ENCODE measurements at regions not wholly inside any gene's neighbourhood (a gene's known extent, or its start where the extent isn't known, plus 50 kb on each side); places are given as distances from the start of the nearest gene placed in this dataset.
A peak's percentile ranks its signal among the peaks of the same experiment; 100 is the strongest.

DNA sequence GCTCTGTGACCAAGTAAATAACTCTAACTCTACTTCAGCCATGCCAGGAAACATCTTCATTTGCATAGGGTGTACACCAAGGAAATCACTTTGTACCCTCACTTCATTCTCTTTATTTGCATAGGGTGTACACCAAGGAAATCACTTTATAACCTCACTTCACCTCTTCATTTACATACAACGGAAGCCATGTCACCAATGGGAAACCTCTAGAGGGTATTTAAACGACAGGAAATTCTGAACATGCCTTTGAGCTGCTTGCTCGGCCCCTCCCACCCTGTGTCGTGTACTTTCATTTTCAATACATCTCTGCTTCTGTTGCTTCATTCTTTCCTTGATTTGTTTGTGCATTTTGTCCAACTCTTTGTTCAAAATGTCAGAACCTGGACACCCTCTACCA lies 848.1 kb upstream of the FRG1 start:
- in situ Hi-C loops (cut with MboI; ENCODE audit: low sequenced_read_pairs) (no loop called here), dilution Hi-C loops (cut with HindIII; ENCODE audit: low sequenced_read_pairs, unreplicated experiment) (no loop called here), intact Hi-C loops (cut with micrococcal nuclease) (no loop called here)
- Histone ChIP-seq H2BK20ac (ENCODE audit: low read depth, low read length) (peak overlapping the region; percentile 76), H4K91ac (ENCODE audit: insufficient read depth, low read depth, low read length) (peak overlapping the region; percentile 38; the same call in 1 of the 2 replicates), H3K14ac (replicated peaks; ENCODE audit: low read depth, low read length) (peak overlapping the region; percentile 38), H2AK5ac (ENCODE audit: low read depth, low read length) (no peak overlapping the region), H2BK15ac (ENCODE audit: low read depth, low read length) (peak overlapping the region; percentile 42; the same call in 2 of the 3 replicates), H3K4me1 (ENCODE audit: control insufficient read depth, insufficient read depth, low read length) (peaks cover 2% of the 10 kb centered on the region; the same call in 1 of the 2 replicates), H3K4ac (ENCODE audit: low read depth, low read length) (peak overlapping the region; percentile 66; the same call in 1 of the 2 replicates), H3K27ac (ENCODE audit: insufficient read depth, low read length) (no peak overlapping the region), H4K5ac (ENCODE audit: low read depth, low read length) (peak overlapping the region; percentile 28), H3K9me3 (ENCODE audit: control insufficient read depth, insufficient read depth, low read length) (0 out of 2 replicates have a peak, but pooled peaks cover 2% of the 10 kb centered on the region), H3K18ac (ENCODE audit: low read depth, low read length) (peak overlapping the region; percentile 80; the same call in 1 of the 2 replicates), H2AFZ (replicated peaks; ENCODE audit: low read length, poor library complexity) (peak overlapping the region; percentile 63), H3K27me3 (ENCODE audit: control insufficient read depth, insufficient read depth, low read length) (no peaks in the 10 kb centered on the region), H3K23ac (ENCODE audit: low read depth, low read length) (no peak overlapping the region), H3K9ac (ENCODE audit: low read depth, low read length) (no peak overlapping the region), H2AK9ac (replicated peaks; ENCODE audit: low read depth, low read length, poor library complexity) (no peak overlapping the region), H4K20me1 (ENCODE audit: insufficient read depth, low read length) (no peaks in the 10 kb centered on the region), H3K4me2 (ENCODE audit: low read depth, low read length) (peak overlapping the region; percentile 94), H3K4me3 (ENCODE audit: insufficient read depth, low read depth, low read length) (peak overlapping the region; percentile 33; the same call in 1 of the 2 replicates), H3K79me1 (ENCODE audit: low read depth in 1 of 2, low read length in 2 of 2) (no peaks in the 10 kb centered on the region), H3K36me3 (ENCODE audit: control insufficient read depth, insufficient read depth, low read length) (no peaks in the 10 kb centered on the region), H3K56ac (ENCODE audit: extremely low read depth, insufficient read depth, low read length) (0 out of 2 replicates have a peak overlapping the region, but pooled peaks have one; percentile 8), H3K9me1 (ENCODE audit: insufficient read depth, low read length) (no peaks in the 10 kb centered on the region), H2BK5ac (ENCODE audit: low read depth, low read length, poor library complexity, severe bottlenecking) (peak overlapping the region; percentile 73), H2BK120ac (ENCODE audit: low read depth, low read length) (peak overlapping the region; percentile 68), H4K8ac (ENCODE audit: low read depth in 2 of 2, low read length in 2 of 2) (peak overlapping the region; percentile 66 to 71)
- ChIA-PET CTCF (no interaction called here), POLR2A (ENCODE audit: unreplicated experiment) (no interaction called here)
- BruUV-seq (replicated peaks): no TSS peak
- TF ChIP-seq POLR2A (IDR thresholded peaks at IDR 0.05; ENCODE audit: low read depth, low read length): no peak
- TF ChIP-seq, protein P1, sequence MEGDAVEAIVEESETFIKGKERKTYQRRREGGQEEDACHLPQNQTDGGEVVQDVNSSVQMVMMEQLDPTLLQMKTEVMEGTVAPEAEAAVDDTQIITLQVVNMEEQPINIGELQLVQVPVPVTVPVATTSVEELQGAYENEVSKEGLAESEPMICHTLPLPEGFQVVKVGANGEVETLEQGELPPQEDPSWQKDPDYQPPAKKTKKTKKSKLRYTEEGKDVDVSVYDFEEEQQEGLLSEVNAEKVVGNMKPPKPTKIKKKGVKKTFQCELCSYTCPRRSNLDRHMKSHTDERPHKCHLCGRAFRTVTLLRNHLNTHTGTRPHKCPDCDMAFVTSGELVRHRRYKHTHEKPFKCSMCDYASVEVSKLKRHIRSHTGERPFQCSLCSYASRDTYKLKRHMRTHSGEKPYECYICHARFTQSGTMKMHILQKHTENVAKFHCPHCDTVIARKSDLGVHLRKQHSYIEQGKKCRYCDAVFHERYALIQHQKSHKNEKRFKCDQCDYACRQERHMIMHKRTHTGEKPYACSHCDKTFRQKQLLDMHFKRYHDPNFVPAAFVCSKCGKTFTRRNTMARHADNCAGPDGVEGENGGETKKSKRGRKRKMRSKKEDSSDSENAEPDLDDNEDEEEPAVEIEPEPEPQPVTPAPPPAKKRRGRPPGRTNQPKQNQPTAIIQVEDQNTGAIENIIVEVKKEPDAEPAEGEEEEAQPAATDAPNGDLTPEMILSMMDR (conservative IDR thresholded peaks at IDR 0.05; ENCODE audit: low read depth, low read length): no peak
- TF ChIP-seq CEBPB (IDR thresholded peaks at IDR 0.05; ENCODE audit: low read depth, low read length): no peak
- TF ChIP-seq SMC3 (IDR thresholded peaks at IDR 0.05; ENCODE audit: low read depth, low read length): no peak
- no peak for TF ChIP-seq RAD21 (IDR thresholded peaks at IDR 0.05; ENCODE audit: low read length)
- TF ChIP-seq MAFK (IDR thresholded peaks at IDR 0.05; ENCODE audit: low read depth, low read length): no peak
- no peak for TF ChIP-seq FOS (IDR thresholded peaks at IDR 0.05; ENCODE audit: low read depth, low read length)
- no peak for TF ChIP-seq RCOR1 (IDR thresholded peaks at IDR 0.05; ENCODE audit: insufficient replicate concordance, low read length)
- no peak for TF ChIP-seq NFE2L2 (IDR thresholded peaks at IDR 0.05; ENCODE audit: low read depth, low read length)
- TF ChIP-seq CHD1 (IDR thresholded peaks at IDR 0.05; ENCODE audit: low read depth, low read length): no peak
- no peak for TF ChIP-seq MXI1 (IDR thresholded peaks at IDR 0.05; ENCODE audit: borderline replicate concordance, low read depth, low read length)
- no peak for TF ChIP-seq BHLHE40 (IDR thresholded peaks at IDR 0.05; ENCODE audit: low read depth, low read length)
- TF ChIP-seq RFX5 (IDR thresholded peaks at IDR 0.05; ENCODE audit: low read depth, low read length): no peak
- TF ChIP-seq, protein P2, sequence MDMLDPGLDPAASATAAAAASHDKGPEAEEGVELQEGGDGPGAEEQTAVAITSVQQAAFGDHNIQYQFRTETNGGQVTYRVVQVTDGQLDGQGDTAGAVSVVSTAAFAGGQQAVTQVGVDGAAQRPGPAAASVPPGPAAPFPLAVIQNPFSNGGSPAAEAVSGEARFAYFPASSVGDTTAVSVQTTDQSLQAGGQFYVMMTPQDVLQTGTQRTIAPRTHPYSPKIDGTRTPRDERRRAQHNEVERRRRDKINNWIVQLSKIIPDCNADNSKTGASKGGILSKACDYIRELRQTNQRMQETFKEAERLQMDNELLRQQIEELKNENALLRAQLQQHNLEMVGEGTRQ (IDR thresholded peaks at IDR 0.05; ENCODE audit: low read depth, low read length): no peak
- TF ChIP-seq MAZ (IDR thresholded peaks at IDR 0.05; ENCODE audit: borderline replicate concordance, low read depth, low read length): no peak
- TF ChIP-seq, protein P3, sequence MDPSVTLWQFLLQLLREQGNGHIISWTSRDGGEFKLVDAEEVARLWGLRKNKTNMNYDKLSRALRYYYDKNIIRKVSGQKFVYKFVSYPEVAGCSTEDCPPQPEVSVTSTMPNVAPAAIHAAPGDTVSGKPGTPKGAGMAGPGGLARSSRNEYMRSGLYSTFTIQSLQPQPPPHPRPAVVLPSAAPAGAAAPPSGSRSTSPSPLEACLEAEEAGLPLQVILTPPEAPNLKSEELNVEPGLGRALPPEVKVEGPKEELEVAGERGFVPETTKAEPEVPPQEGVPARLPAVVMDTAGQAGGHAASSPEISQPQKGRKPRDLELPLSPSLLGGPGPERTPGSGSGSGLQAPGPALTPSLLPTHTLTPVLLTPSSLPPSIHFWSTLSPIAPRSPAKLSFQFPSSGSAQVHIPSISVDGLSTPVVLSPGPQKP (IDR thresholded peaks at IDR 0.05; ENCODE audit: borderline replicate concordance, low read depth, low read length): no peak
- WGBS, 2 experiments (ENCODE audit: extremely low coverage in 2 of 2, insufficient read length in 1 of 2): no CpG with 5 or more reads among the region's 4 CpGs
- ATAC-seq (ENCODE audit: low read depth): peak; percentile 77
- peak; percentile 42 for DNase-seq

Measured in IMR-90 (cell line).